H1 (cell line): ENCODE measurements at regions not wholly inside any gene's neighbourhood (a gene's known extent, or its start where the extent isn't known, plus 50 kb on each side); places are given as distances from the start of the nearest gene placed in this dataset.

Source experiments
- CTCF ChIA-PET: fragments of 300-600 bp; sonication (Branson Sonifier 250); formaldehyde crosslinking; loops from one replicate; lab custom pipeline; 2021; ENCODE audit not compliant: partially characterized antibody; lab: Charles Lee
- POLR2A ChIA-PET: fragments of 300-600 bp; sonication (Branson Sonifier 250); formaldehyde crosslinking; loops from one replicate; lab custom pipeline; 2021; ENCODE audit warnings: inconsistent platforms; ENCODE audit not compliant: partially characterized antibody; lab: Charles Lee
- DNase-seq, 2 experiments: peaks; one replicate each; pipeline versions ENCODE4 v3.0.0 to v3.0.0-alpha.2; 2010 to 2022; ENCODE audit warnings: low spot score in 2 of 2, low read depth in 1 of 2, mixed read lengths in 1 of 2
- FAIRE-seq: peaks from 2 replicates; lab custom pipeline; 2011; peaks lifted over from hg19 to GRCh38; lab: Jason Lieb, UNC
- H2AFZ ChIP-seq: 2 replicates; pipeline ENCODE4 v1.8.1; 2012; ENCODE audit warnings: low read length, inconsistent platforms
- H2AK5ac ChIP-seq: 2 replicates; pipeline ENCODE4 v1.6.1; 2013; ENCODE audit warnings: low read depth, low read length
- H2BK120ac ChIP-seq: replicated peaks from 2 replicates; pipeline ENCODE3; 2013; ENCODE audit warnings: low read depth, low read length, inconsistent platforms
- H2BK12ac ChIP-seq: 2 replicates; pipeline ENCODE4 v1.6.1; 2013; ENCODE audit warnings: low read depth, low read length
- H2BK15ac ChIP-seq: 2 replicates; pipeline ENCODE4 v1.6.1; 2013; ENCODE audit warnings: low read length
- H2BK20ac ChIP-seq: 2 replicates; pipeline ENCODE4 v1.6.1; 2013; ENCODE audit warnings: low read length
- H2BK5ac ChIP-seq: 2 replicates; pipeline ENCODE4 v1.6.1; 2013; ENCODE audit warnings: low read depth, low read length
- H3K14ac ChIP-seq: 2 replicates; pipeline ENCODE4 v1.6.1; 2013; ENCODE audit warnings: inconsistent platforms; ENCODE audit not compliant: insufficient read length
- H3K18ac ChIP-seq: 2 replicates; pipeline ENCODE4 v1.6.1; 2013; ENCODE audit warnings: low read length; ENCODE audit errors: extremely low read depth
- H3K23ac ChIP-seq: 2 replicates; pipeline ENCODE4 v1.6.1; 2013; ENCODE audit warnings: inconsistent platforms; ENCODE audit not compliant: insufficient read length
- H3K23me2 ChIP-seq: 2 replicates; pipeline ENCODE4 v1.6.1; 2013; ENCODE audit warnings: low read depth, low read length
- H3K27ac ChIP-seq: 2 replicates; pipeline ENCODE4 v1.6.1; 2011; ENCODE audit warnings: low read depth, low read length, inconsistent platforms
- H3K27me3 ChIP-seq, 4 experiments: replicated peaks in 1 of 4; 1 replicate in 1 of 4; 2 replicates in 3 of 4; pipeline versions ENCODE4 v1.6.1 to v1.8.1; 2011 to 2013; ENCODE audit warnings: low read length in 3 of 4, mild to moderate bottlenecking in 3 of 4, inconsistent platforms in 2 of 4, mixed read lengths in 2 of 4, moderate library complexity in 1 of 4; ENCODE audit not compliant: control insufficient read depth in 3 of 4, insufficient read depth in 3 of 4; ENCODE audit errors: extremely low read depth in 1 of 4
- H3K36me3 ChIP-seq, 4 experiments: 2 replicates each; pipeline versions ENCODE4 v1.6.1 to v1.8.1; 2011 to 2013; ENCODE audit warnings: mild to moderate bottlenecking in 4 of 4, low read length in 3 of 4, moderate library complexity in 2 of 4, control low read depth in 1 of 4, inconsistent platforms in 1 of 4; ENCODE audit not compliant: insufficient read depth in 4 of 4, control insufficient read depth in 2 of 4
- H3K4ac ChIP-seq: replicated peaks from 2 replicates; pipeline ENCODE3; 2013; ENCODE audit warnings: low read length, low read depth, mixed read lengths, inconsistent platforms; ENCODE audit not compliant: insufficient read length
- H3K4me1 ChIP-seq, 4 experiments: replicated peaks in 1 of 4; 1 replicate in 1 of 4; 2 replicates in 3 of 4; pipeline versions ENCODE4 v1.6.1 to v1.8.1; 2011 to 2013; ENCODE audit warnings: low read length in 3 of 4, inconsistent platforms in 2 of 4, mixed read lengths in 1 of 4; ENCODE audit not compliant: insufficient read depth in 4 of 4, control insufficient read depth in 3 of 4
- H3K4me2 ChIP-seq, 2 experiments: 2 replicates each; pipeline versions ENCODE4 v1.6.1 to v1.8.1; 2011 to 2013; ENCODE audit warnings: low read depth in 2 of 2, low read length in 2 of 2, control low read depth in 1 of 2, inconsistent platforms in 1 of 2, mild to moderate bottlenecking in 1 of 2; ENCODE audit not compliant: insufficient read depth in 1 of 2
- H3K4me3 ChIP-seq, 4 experiments: fragments of 200-600, 300-600 bp in 1 of 4; sonication (generic), shearing (Covaris generic), sonication (Bioruptor Twin) in 1 of 4; 2 replicates each; pipeline versions ENCODE4 v1.5.1 to v1.8.1; 2011 to 2016; ENCODE audit warnings: low read length in 4 of 4, low read depth in 3 of 4, control low read depth in 2 of 4, inconsistent platforms in 2 of 4, mild to moderate bottlenecking in 2 of 4, mixed read lengths in 1 of 4, moderate library complexity in 1 of 4; ENCODE audit not compliant: insufficient read depth in 2 of 4; ENCODE audit errors: extremely low read depth in 1 of 4
- H3K56ac ChIP-seq: replicated peaks from 2 replicates; pipeline ENCODE3; 2013; ENCODE audit warnings: low read depth, mild to moderate bottlenecking, mixed read lengths, low read length, inconsistent platforms; ENCODE audit not compliant: insufficient read length
- H3K79me1 ChIP-seq: 2 replicates; pipeline ENCODE4 v1.6.1; 2013; ENCODE audit warnings: low read depth, low read length, control low read depth
- H3K79me2 ChIP-seq, 2 experiments: 2 replicates each; pipeline versions ENCODE4 v1.6.1 to v1.8.1; 2012 to 2013; ENCODE audit warnings: low read length in 2 of 2, mild to moderate bottlenecking in 2 of 2, inconsistent platforms in 1 of 2; ENCODE audit not compliant: insufficient read depth in 2 of 2, control insufficient read depth in 1 of 2
- H3K9ac ChIP-seq, 4 experiments: replicated peaks in 1 of 4; 1 replicate in 1 of 4; 2 replicates in 3 of 4; pipeline versions ENCODE4 v1.6.1 to v1.8.1; 2011 to 2013; ENCODE audit warnings: low read depth in 3 of 4, low read length in 3 of 4, control low read depth in 2 of 4, mild to moderate bottlenecking in 2 of 4, moderate library complexity in 2 of 4, inconsistent platforms in 1 of 4; ENCODE audit errors: extremely low read depth in 1 of 4
- H3K9me3 ChIP-seq, 2 experiments: 2 replicates each; pipeline versions ENCODE4 v1.6.1 to v1.8.1; 2012 to 2013; ENCODE audit warnings: mild to moderate bottlenecking in 2 of 2, moderate library complexity in 2 of 2, control low read depth in 1 of 2, inconsistent platforms in 1 of 2, low read depth in 1 of 2, low read length in 1 of 2, mixed read lengths in 1 of 2; ENCODE audit not compliant: insufficient read depth in 2 of 2
- H4K20me1 ChIP-seq, 2 experiments: replicated peaks in 1 of 2; 2 replicates each; pipeline versions ENCODE3 to v1.8.1; 2011 to 2013; ENCODE audit warnings: inconsistent platforms in 2 of 2, low read length in 2 of 2, mild to moderate bottlenecking in 1 of 2; ENCODE audit not compliant: insufficient read depth in 2 of 2, control insufficient read depth in 1 of 2
- H4K5ac ChIP-seq: 2 replicates; pipeline ENCODE4 v1.6.1; 2013; ENCODE audit warnings: low read length, low read depth, mixed read lengths, inconsistent platforms; ENCODE audit not compliant: insufficient read length
- H4K8ac ChIP-seq: 2 replicates; pipeline ENCODE4 v1.8.0; 2013; ENCODE audit warnings: mild to moderate bottlenecking, moderate library complexity, low read length, inconsistent platforms; ENCODE audit not compliant: insufficient read depth; ENCODE audit errors: extremely low read depth
- H4K91ac ChIP-seq: replicated peaks from 2 replicates; pipeline ENCODE3; 2013; ENCODE audit warnings: low read length, mixed read lengths, inconsistent platforms; ENCODE audit not compliant: insufficient read length
- CBX5 ChIP-seq: fragments of 300-800, 300-1000 bp; sonication (generic); IDR thresholded peaks from 2 replicates; pipeline ENCODE4 v1.7.1; 2016; ENCODE audit warnings: antibody characterized with exemption, low read length, low read depth
- CEBPB ChIP-seq: IDR thresholded peaks from 2 replicates; pipeline ENCODE4 v1.6.1; 2012; ENCODE audit warnings: low read depth, low read length
- CTBP2 ChIP-seq: IDR thresholded peaks from 2 replicates; pipeline ENCODE4 v1.7.0; 2011; ENCODE audit warnings: borderline replicate concordance, mild to moderate bottlenecking, moderate library complexity, mixed read lengths, low read length; ENCODE audit not compliant: insufficient read depth, insufficient read length
- KDM1A ChIP-seq: fragments of 200-600, 300-600 bp; sonication (generic); IDR thresholded peaks from 2 replicates; pipeline ENCODE4 v1.7.1; 2016; ENCODE audit warnings: mild to moderate bottlenecking, low read length, borderline replicate concordance
- KDM4A ChIP-seq: IDR thresholded peaks from one replicate; pipeline ENCODE4 v1.7.1; 2012; ENCODE audit warnings: low read depth, mild to moderate bottlenecking, moderate library complexity, low read length, inconsistent platforms; ENCODE audit not compliant: severe bottlenecking
- POU5F1 ChIP-seq: IDR thresholded peaks from 2 replicates; pipeline ENCODE4 v1.6.1; 2011; ENCODE audit warnings: low read depth, mild to moderate bottlenecking, low read length, moderate library complexity
- WGBS, 2 experiments: shearing (Covaris generic) in 1 of 2; methylation state at CpG; one replicate each; pipeline versions ENCODE4 v1.1.6 to v1.1.7; 2013 to 2015; ENCODE audit warnings: low lambda C conversion rate in 2 of 2, mixed read lengths in 2 of 2, inconsistent platforms in 1 of 2, low coverage in 1 of 2, missing lambda C conversion rate in 1 of 2; ENCODE audit not compliant: insufficient replicate concordance in 2 of 2, insufficient coverage in 1 of 2, insufficient read length in 1 of 2; ENCODE audit errors: extremely low coverage in 1 of 2, missing lambda C conversion rate in 1 of 2; 5-methylcytosine and 5-hydroxymethylcytosine counted together

DNA sequence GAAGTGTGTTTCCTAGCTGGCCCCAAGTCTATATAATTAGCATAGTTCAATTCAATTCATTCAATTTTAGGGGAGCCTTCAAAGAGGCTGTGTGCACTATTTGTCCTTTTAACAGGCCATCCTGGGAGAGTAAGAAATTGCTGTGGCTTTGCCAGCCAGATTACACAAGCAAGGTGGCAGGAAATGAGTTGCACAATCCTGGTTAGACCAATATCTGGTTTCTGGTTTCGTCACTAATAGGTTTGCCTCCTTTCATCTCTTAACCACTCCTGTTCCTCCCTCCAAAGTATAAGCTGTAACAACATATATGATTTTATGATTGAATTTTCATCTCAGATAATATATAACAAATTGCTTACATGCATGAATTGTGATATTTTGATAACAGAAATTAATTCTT lies 84.1 kb upstream of the NEGR1 start:
- CTCF ChIA-PET: no interaction called here

More for the DNA sequence above, 84.1 kb upstream of the NEGR1 start:
- Histone ChIP-seq H3K56ac (no peak overlapping the region), H2AK5ac (no peak overlapping the region), H3K18ac (no peak overlapping the region), H3K4me3 (no peak overlapping the region), H4K20me1 (no peaks in the 10 kb centered on the region), H3K23ac (no peak overlapping the region), H3K4ac (no peak overlapping the region), H2BK5ac (no peak overlapping the region), H3K14ac (no peak overlapping the region), H3K27ac (no peak overlapping the region), H3K79me2 (no peaks in the 10 kb centered on the region), H3K79me1 (no peaks in the 10 kb centered on the region), H3K4me2 (no peak overlapping the region), H4K8ac (no peak overlapping the region), H3K9ac (no peak overlapping the region), H3K4me1 (peaks cover 0 to 2% (median under 1%) of the 10 kb centered on the region in 4 experiments; a peak in 4 of 7 replicates), H2BK12ac (no peak overlapping the region), H4K5ac (no peak overlapping the region), H2BK15ac (no peak overlapping the region), H3K23me2 (no peaks in the 10 kb centered on the region), H2AFZ (no peak overlapping the region), H3K36me3 (no peaks in the 10 kb centered on the region), H2BK120ac (no peak overlapping the region), H2BK20ac (no peak overlapping the region), H3K27me3 (no peaks in the 10 kb centered on the region), H4K91ac (no peak overlapping the region), H3K9me3 (no peaks in the 10 kb centered on the region)
- WGBS, 2 experiments: 93% methylated on average over 1 of the region's 1 CpG; no CpG with 5 or more reads in 1 of the 2 experiments
- FAIRE-seq (no peak), DNase-seq (no peak)
- POLR2A ChIA-PET: no interaction called here
- TF ChIP-seq CTBP2: no peak
- no peak for TF ChIP-seq KDM1A
- TF ChIP-seq KDM4A: no peak
- TF ChIP-seq CBX5: no peak
- peak; percentile 53; the same call in 1 of the 2 replicates for TF ChIP-seq CEBPB
- no peak for TF ChIP-seq POU5F1
